Body of pancreas (tissue), 4 donors: ENCODE measurements at regions not wholly inside any gene's neighbourhood (a gene's known extent, or its start where the extent isn't known, plus 50 kb on each side); places are given as distances from the start of the nearest gene placed in this dataset.
"Not testable (repeated sequence)": the region's sequence is repeated elsewhere in the genome, so short reads cannot be mapped to it uniquely, and the experiment has no call there.

Source experiments
- CTCF ChIP-seq, 7 experiments: fragments of 450-650 bp in 4 of 7; fragments of 200-600 bp in 3 of 7; sonication (generic) in 3 of 7; IDR thresholded peaks; one replicate each; pipeline ENCODE4 v1.5.1; 2016 to 2019; ENCODE audit warnings: antibody characterized with exemption in 7 of 7
- POLR2A ChIP-seq, 3 donors: fragments of 450-650 bp; IDR thresholded peaks; one replicate each; pipeline ENCODE4 v1.6.1; 2016; ENCODE audit warnings: antibody characterized with exemption in 3 of 3, mild to moderate bottlenecking in 2 of 3

GRCh38 chr3:125918866-125919265 is 50.1 kb upstream of the ROPN1B start:
- TF ChIP-seq CTCF, POLR2A (IDR thresholded peaks at IDR 0.05): not testable (repeated sequence)
